Upper lobe of left lung (tissue), 4 donors: ENCODE measurements at regions not wholly inside any gene's neighbourhood (a gene's known extent, or its start where the extent isn't known, plus 50 kb on each side); places are given as distances from the start of the nearest gene placed in this dataset.

Source experiments
- CTCF ChIP-seq, 6 experiments: fragments of 450-650 bp in 4 of 6; fragments of 200-600 bp in 2 of 6; sonication (generic) in 2 of 6; IDR thresholded peaks; one replicate each; pipeline ENCODE4 v1.5.1; 2016 to 2019; ENCODE audit warnings: antibody characterized with exemption in 6 of 6
- EP300 ChIP-seq, 4 donors: sonication (generic); formaldehyde crosslinking; IDR thresholded peaks; one replicate each; pipeline ENCODE4 v1.5.1; 2017; ENCODE audit warnings: antibody characterized with exemption in 4 of 4, control low read depth in 2 of 4
- POLR2A ChIP-seq, 4 donors: fragments of 450-650 bp; IDR thresholded peaks; one replicate each; pipeline ENCODE4 v1.5.1; 2016 to 2017; ENCODE audit warnings: antibody characterized with exemption in 4 of 4, mild to moderate bottlenecking in 2 of 4
- POLR2AphosphoS5 ChIP-seq, 2 donors: sonication (generic); formaldehyde crosslinking; IDR thresholded peaks; one replicate each; pipeline ENCODE4 v1.5.1; 2017; ENCODE audit warnings: antibody characterized with exemption in 2 of 2

GRCh38 chr20:52302736-52303135 is 111.2 kb upstream of the ZFP64 start:
- TF ChIP-seq POLR2A (IDR thresholded peaks at IDR 0.05) (no peak), CTCF (IDR thresholded peaks at IDR 0.05) (no peak), EP300 (IDR thresholded peaks at IDR 0.05) (no peak), POLR2AphosphoS5 (IDR thresholded peaks at IDR 0.05) (no peak)
